IMR-90 (cell line): ENCODE measurements at regions not wholly inside any gene's neighbourhood (a gene's known extent, or its start where the extent isn't known, plus 50 kb on each side); places are given as distances from the start of the nearest gene placed in this dataset.

ENCODE experiments used
- ATAC-seq: fragments of 200-7000 bp; cut with Tn5 transposase; 2 replicates; pipeline ENCODE4 v1.9.1; 2020; ENCODE audit warnings: low read depth, mild to moderate bottlenecking, moderate library complexity
- BruUV-seq: library from RNA; stranded (reverse); fragments of 400-500 nt; replicated peaks from 2 replicates; lab custom pipeline; 2021; lab: Mats Ljungman, UMichigan
- CTCF ChIA-PET: fragments of 300-600 bp; formaldehyde crosslinking; extraction: SDS; loops from one replicate; lab custom pipeline; 2021; ENCODE audit warnings: antibody characterized with exemption; lab: Yijun Ruan, JAX
- POLR2A ChIA-PET: fragments of 300-600 bp; sonication (Branson Sonifier 250); formaldehyde crosslinking; loops from one replicate; lab custom pipeline; 2022; ENCODE audit warnings: antibody characterized with exemption; ENCODE audit not compliant: unreplicated experiment; lab: Charles Lee
- DNase-seq: peaks from one replicate; pipeline ENCODE4 v3.0.0; 2013
- H2AFZ ChIP-seq: replicated peaks from 2 replicates; pipeline ENCODE3; 2013; ENCODE audit warnings: low read length, mild to moderate bottlenecking; ENCODE audit not compliant: poor library complexity
- H2AK5ac ChIP-seq: 2 replicates; pipeline ENCODE4 v1.6.1; 2013; ENCODE audit warnings: low read depth, low read length, inconsistent platforms
- H2AK9ac ChIP-seq: replicated peaks from 2 replicates; pipeline ENCODE3; 2013; ENCODE audit warnings: mild to moderate bottlenecking, low read depth, low read length, moderate library complexity; ENCODE audit not compliant: poor library complexity
- H2BK120ac ChIP-seq: 2 replicates; pipeline ENCODE4 v1.6.1; 2013; ENCODE audit warnings: low read depth, low read length, inconsistent platforms
- H2BK15ac ChIP-seq: 3 replicates; pipeline ENCODE4 v1.6.1; 2013; ENCODE audit warnings: low read depth, low read length, inconsistent platforms
- H2BK20ac ChIP-seq: 2 replicates; pipeline ENCODE4 v1.6.1; 2013; ENCODE audit warnings: low read depth, mild to moderate bottlenecking, inconsistent platforms, low read length, moderate library complexity
- H2BK5ac ChIP-seq: 2 replicates; pipeline ENCODE4 v1.6.1; 2013; ENCODE audit warnings: mild to moderate bottlenecking, low read depth, low read length, inconsistent platforms; ENCODE audit not compliant: poor library complexity, severe bottlenecking
- H3K14ac ChIP-seq: replicated peaks from 2 replicates; pipeline ENCODE4 v1.6.1; 2013; ENCODE audit warnings: low read depth, low read length, inconsistent platforms
- H3K18ac ChIP-seq: 2 replicates; pipeline ENCODE4 v1.6.1; 2013; ENCODE audit warnings: low read depth, low read length, control low read depth
- H3K23ac ChIP-seq: 2 replicates; pipeline ENCODE4 v1.6.1; 2013; ENCODE audit warnings: low read depth, low read length, inconsistent platforms
- H3K27ac ChIP-seq: 2 replicates; pipeline ENCODE4 v1.5.1; 2013; ENCODE audit warnings: mild to moderate bottlenecking, control low read depth, low read length; ENCODE audit not compliant: insufficient read depth
- H3K27me3 ChIP-seq: 2 replicates; pipeline ENCODE4 v1.6.1; 2013; ENCODE audit warnings: low read length; ENCODE audit not compliant: control insufficient read depth, insufficient read depth
- H3K36me3 ChIP-seq: 2 replicates; pipeline ENCODE4 v1.6.1; 2013; ENCODE audit warnings: low read length, mixed read lengths; ENCODE audit not compliant: control insufficient read depth, insufficient read depth
- H3K4ac ChIP-seq: 2 replicates; pipeline ENCODE4 v1.6.1; 2013; ENCODE audit warnings: low read depth, low read length, inconsistent platforms
- H3K4me1 ChIP-seq: 2 replicates; pipeline ENCODE4 v1.6.1; 2013; ENCODE audit warnings: low read length, mixed read lengths; ENCODE audit not compliant: control insufficient read depth, insufficient read depth
- H3K4me2 ChIP-seq: 2 replicates; pipeline ENCODE4 v1.6.1; 2013; ENCODE audit warnings: low read depth, mild to moderate bottlenecking, control low read depth, low read length, moderate library complexity
- H3K4me3 ChIP-seq: 2 replicates; pipeline ENCODE4 v1.5.1; 2013; ENCODE audit warnings: low read depth, mild to moderate bottlenecking, control low read depth, low read length, moderate library complexity; ENCODE audit not compliant: insufficient read depth
- H3K56ac ChIP-seq: 2 replicates; pipeline ENCODE4 v1.6.1; 2013; ENCODE audit warnings: low read length, inconsistent platforms; ENCODE audit not compliant: insufficient read depth; ENCODE audit errors: extremely low read depth
- H3K79me1 ChIP-seq, 2 experiments: 2 replicates each; pipeline ENCODE4 v1.6.1; 2013; ENCODE audit warnings: low read length in 2 of 2, inconsistent platforms in 1 of 2, low read depth in 1 of 2
- H3K9ac ChIP-seq: 2 replicates; pipeline ENCODE4 v1.6.1; 2013; ENCODE audit warnings: low read depth, low read length, control low read depth
- H3K9me1 ChIP-seq: 2 replicates; pipeline ENCODE4 v1.6.1; 2013; ENCODE audit warnings: low read length, inconsistent platforms; ENCODE audit not compliant: insufficient read depth
- H3K9me3 ChIP-seq: 2 replicates; pipeline ENCODE4 v1.6.1; 2013; ENCODE audit warnings: low read length; ENCODE audit not compliant: control insufficient read depth, insufficient read depth
- H4K20me1 ChIP-seq: 2 replicates; pipeline ENCODE4 v1.6.1; 2013; ENCODE audit warnings: low read length, inconsistent platforms; ENCODE audit not compliant: insufficient read depth
- H4K5ac ChIP-seq: 2 replicates; pipeline ENCODE4 v1.6.1; 2013; ENCODE audit warnings: mild to moderate bottlenecking, low read depth, low read length, control low read depth
- H4K8ac ChIP-seq, 2 experiments: 2 replicates each; pipeline ENCODE4 v1.6.1; 2013; ENCODE audit warnings: low read depth in 2 of 2, low read length in 2 of 2, control low read depth in 1 of 2, inconsistent platforms in 1 of 2
- H4K91ac ChIP-seq: 2 replicates; pipeline ENCODE4 v1.6.1; 2013; ENCODE audit warnings: low read depth, low read length, inconsistent platforms; ENCODE audit not compliant: insufficient read depth
- BHLHE40 ChIP-seq: fragments of 150-350 bp; IDR thresholded peaks from 2 replicates; pipeline ENCODE4 v1.6.1; 2016; ENCODE audit warnings: mild to moderate bottlenecking, low read depth, low read length
- CHD1 ChIP-seq: IDR thresholded peaks from 2 replicates; pipeline ENCODE4 v1.6.1; 2012; ENCODE audit warnings: low read depth, low read length, improper control_type of control experiment
- MAZ ChIP-seq: IDR thresholded peaks from 2 replicates; pipeline ENCODE4 v1.6.1; 2012; ENCODE audit warnings: low read depth, mild to moderate bottlenecking, low read length, improper control_type of control experiment, moderate library complexity, borderline replicate concordance
- MXI1 ChIP-seq: IDR thresholded peaks from 2 replicates; pipeline ENCODE4 v1.6.1; 2012; ENCODE audit warnings: low read depth, mild to moderate bottlenecking, low read length, moderate library complexity, borderline replicate concordance
- NFE2L2 ChIP-seq: fragments of 150-350 bp; IDR thresholded peaks from 2 replicates; pipeline ENCODE4 v1.6.1; 2016; ENCODE audit warnings: low read depth, mild to moderate bottlenecking, low read length
- POLR2A ChIP-seq: IDR thresholded peaks from 2 replicates; pipeline ENCODE4 v1.6.1; 2012; ENCODE audit warnings: mild to moderate bottlenecking, low read depth, low read length
- RAD21 ChIP-seq: IDR thresholded peaks from 2 replicates; pipeline ENCODE4 v1.6.1; 2012; ENCODE audit warnings: low read length, improper control_type of control experiment
- RCOR1 ChIP-seq: IDR thresholded peaks from 2 replicates; pipeline ENCODE4 v1.6.1; 2012; ENCODE audit warnings: mild to moderate bottlenecking, low read length, improper control_type of control experiment; ENCODE audit not compliant: insufficient replicate concordance
- SMC3 ChIP-seq: fragments of 150-350 bp; IDR thresholded peaks from 2 replicates; pipeline ENCODE4 v1.6.1; 2016; ENCODE audit warnings: low read depth, mild to moderate bottlenecking, antibody characterized with exemption, low read length, moderate library complexity
- WGBS, 2 experiments: methylation state at CpG; one replicate each; pipeline versions ENCODE4 v1.1.5 to v1.1.7; 2013; ENCODE audit warnings: missing lambda C conversion rate in 2 of 2; ENCODE audit not compliant: insufficient read length in 1 of 2; ENCODE audit errors: extremely low coverage in 2 of 2; 5-methylcytosine and 5-hydroxymethylcytosine counted together
- dilution Hi-C: fragments of 300-500 bp; cut with HindIII; formaldehyde crosslinking; loops from one replicate; pipeline ENCODE4 v1.14.3; 2018; ENCODE audit warnings: low sequenced_read_pairs; ENCODE audit not compliant: unreplicated experiment
- in situ Hi-C: fragments of 300-500 bp; cut with MboI; formaldehyde crosslinking; loops from 3 replicates; pipeline ENCODE4 v1.14.3; 2019; ENCODE audit warnings: low sequenced_read_pairs, inconsistent platforms, mixed read lengths
- intact Hi-C: fragments of 100-400 bp; cut with micrococcal nuclease; formaldehyde crosslinking; loops from 2 replicates; pipeline ENCODE4 v1.10.0; 2022
- TF ChIP-seq, protein P1 (sequence below): fragments of 150-350 bp; IDR thresholded peaks from 2 replicates; pipeline ENCODE4 v1.6.1; 2016; ENCODE audit warnings: low read depth, mild to moderate bottlenecking, low read length, moderate library complexity, borderline replicate concordance
- TF ChIP-seq, protein P2 (sequence below): fragments of 150-350 bp; IDR thresholded peaks from 2 replicates; pipeline ENCODE4 v1.6.1; 2017; ENCODE audit warnings: mild to moderate bottlenecking, antibody characterized with exemption, low read length, low read depth
- TF ChIP-seq, protein P3 (sequence below): conservative IDR thresholded peaks from 2 replicates; pipeline ENCODE4 v1.5.1; 2012; ENCODE audit warnings: mild to moderate bottlenecking, low read depth, low read length, improper control_type of control experiment

DNA sequence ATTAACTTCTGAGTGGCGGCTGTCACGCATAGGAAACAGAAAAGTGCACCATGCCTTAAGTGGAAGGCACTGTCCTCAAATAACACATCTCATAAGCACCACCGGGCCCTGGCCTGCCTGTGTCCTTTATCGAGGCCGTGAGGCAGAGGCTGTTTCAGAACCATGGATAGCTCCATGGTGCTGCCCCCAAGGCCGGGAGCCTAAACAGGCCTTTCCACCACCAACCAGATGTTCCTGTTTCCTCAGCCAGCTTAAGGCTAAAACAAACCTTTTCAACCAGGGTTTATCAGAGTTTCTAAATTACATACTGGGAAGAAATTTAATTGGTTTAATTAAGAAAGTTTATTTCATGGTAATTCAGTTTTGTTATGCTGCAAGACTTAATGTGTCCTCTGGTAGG, 114.4 kb downstream of the DMRTA2 start:
- ChIA-PET POLR2A (no interaction called here), CTCF (no interaction called here)
- H3K4me1 ChIP-seq: no peaks in the 10 kb centered on the region
- WGBS, 2 experiments: 10% methylated on average over 2 of the region's 6 CpGs; no CpG with 5 or more reads in 1 of the 2 experiments
- no peak overlapping the region for H2AFZ ChIP-seq
- H2BK5ac ChIP-seq: no peak overlapping the region
- H2BK120ac ChIP-seq: no peak overlapping the region
- H3K27me3 ChIP-seq: no peaks in the 10 kb centered on the region
- H2BK15ac ChIP-seq: no peak overlapping the region
- BruUV-seq: no TSS peak
- H4K91ac ChIP-seq: no peak overlapping the region
- H3K14ac ChIP-seq: no peak overlapping the region
- ATAC-seq: peak; percentile 65
- H3K9ac ChIP-seq: no peak overlapping the region
- H3K4ac ChIP-seq: no peak overlapping the region
- H4K5ac ChIP-seq: no peak overlapping the region
- H3K9me1 ChIP-seq: no peaks in the 10 kb centered on the region
- H3K23ac ChIP-seq: no peak overlapping the region
- no peak overlapping the region for H4K8ac ChIP-seq
- dilution Hi-C loops: no loop called here
- H3K4me3 ChIP-seq: no peak overlapping the region
- no peak overlapping the region for H3K18ac ChIP-seq
- H3K79me1 ChIP-seq: no peaks in the 10 kb centered on the region
- intact Hi-C loops: no loop called here
- DNase-seq: peak; percentile 17
- TF ChIP-seq SMC3 (no peak), NFE2L2 (no peak), MXI1 (no peak), RAD21 (no peak), POLR2A (no peak), MAZ (no peak), RCOR1 (no peak), BHLHE40 (no peak), CHD1 (no peak)
- TF ChIP-seq, protein P1, sequence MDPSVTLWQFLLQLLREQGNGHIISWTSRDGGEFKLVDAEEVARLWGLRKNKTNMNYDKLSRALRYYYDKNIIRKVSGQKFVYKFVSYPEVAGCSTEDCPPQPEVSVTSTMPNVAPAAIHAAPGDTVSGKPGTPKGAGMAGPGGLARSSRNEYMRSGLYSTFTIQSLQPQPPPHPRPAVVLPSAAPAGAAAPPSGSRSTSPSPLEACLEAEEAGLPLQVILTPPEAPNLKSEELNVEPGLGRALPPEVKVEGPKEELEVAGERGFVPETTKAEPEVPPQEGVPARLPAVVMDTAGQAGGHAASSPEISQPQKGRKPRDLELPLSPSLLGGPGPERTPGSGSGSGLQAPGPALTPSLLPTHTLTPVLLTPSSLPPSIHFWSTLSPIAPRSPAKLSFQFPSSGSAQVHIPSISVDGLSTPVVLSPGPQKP: no peak
- TF ChIP-seq, protein P2, sequence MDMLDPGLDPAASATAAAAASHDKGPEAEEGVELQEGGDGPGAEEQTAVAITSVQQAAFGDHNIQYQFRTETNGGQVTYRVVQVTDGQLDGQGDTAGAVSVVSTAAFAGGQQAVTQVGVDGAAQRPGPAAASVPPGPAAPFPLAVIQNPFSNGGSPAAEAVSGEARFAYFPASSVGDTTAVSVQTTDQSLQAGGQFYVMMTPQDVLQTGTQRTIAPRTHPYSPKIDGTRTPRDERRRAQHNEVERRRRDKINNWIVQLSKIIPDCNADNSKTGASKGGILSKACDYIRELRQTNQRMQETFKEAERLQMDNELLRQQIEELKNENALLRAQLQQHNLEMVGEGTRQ: no peak
- TF ChIP-seq, protein P3, sequence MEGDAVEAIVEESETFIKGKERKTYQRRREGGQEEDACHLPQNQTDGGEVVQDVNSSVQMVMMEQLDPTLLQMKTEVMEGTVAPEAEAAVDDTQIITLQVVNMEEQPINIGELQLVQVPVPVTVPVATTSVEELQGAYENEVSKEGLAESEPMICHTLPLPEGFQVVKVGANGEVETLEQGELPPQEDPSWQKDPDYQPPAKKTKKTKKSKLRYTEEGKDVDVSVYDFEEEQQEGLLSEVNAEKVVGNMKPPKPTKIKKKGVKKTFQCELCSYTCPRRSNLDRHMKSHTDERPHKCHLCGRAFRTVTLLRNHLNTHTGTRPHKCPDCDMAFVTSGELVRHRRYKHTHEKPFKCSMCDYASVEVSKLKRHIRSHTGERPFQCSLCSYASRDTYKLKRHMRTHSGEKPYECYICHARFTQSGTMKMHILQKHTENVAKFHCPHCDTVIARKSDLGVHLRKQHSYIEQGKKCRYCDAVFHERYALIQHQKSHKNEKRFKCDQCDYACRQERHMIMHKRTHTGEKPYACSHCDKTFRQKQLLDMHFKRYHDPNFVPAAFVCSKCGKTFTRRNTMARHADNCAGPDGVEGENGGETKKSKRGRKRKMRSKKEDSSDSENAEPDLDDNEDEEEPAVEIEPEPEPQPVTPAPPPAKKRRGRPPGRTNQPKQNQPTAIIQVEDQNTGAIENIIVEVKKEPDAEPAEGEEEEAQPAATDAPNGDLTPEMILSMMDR: no peak
- H2BK20ac ChIP-seq: no peak overlapping the region
- H3K27ac ChIP-seq: no peak overlapping the region
- in situ Hi-C loops: no loop called here
- no peak overlapping the region for H2AK9ac ChIP-seq
- no peak overlapping the region for H2AK5ac ChIP-seq
- no peaks in the 10 kb centered on the region for H4K20me1 ChIP-seq
- H3K56ac ChIP-seq: no peak overlapping the region
- H3K4me2 ChIP-seq: no peak overlapping the region
- H3K9me3 ChIP-seq: no peaks in the 10 kb centered on the region
- H3K36me3 ChIP-seq: no peaks in the 10 kb centered on the region
